Hematopoietic multipotent progenitor cell (in vitro differentiated cells): ENCODE measurements at regions not wholly inside any gene's neighbourhood (a gene's known extent, or its start where the extent isn't known, plus 50 kb on each side); places are given as distances from the start of the nearest gene placed in this dataset. TPM values are rescaled to one million over a fixed set of nuclear protein-coding genes. Genes with fewer than 3 reads are reported as not detected.
"Not testable (repeated sequence)": the region's sequence is repeated elsewhere in the genome, so short reads cannot be mapped to it uniquely, and the experiment has no call there.

Source experiments
- DNase-seq, 3 donors: peaks; one replicate each; pipeline ENCODE4 v3.0.0-alpha.2; 2011 to 2015; ENCODE audit warnings: low read depth in 2 of 3, low spot score in 2 of 3
- small RNA-seq: library from RNA; depleted of rRNA; stranded (forward); fragments of <200 nt; gene quantifications from one replicate; pipeline ENCODE3, GENCODE V24; 2012

GRCh38 chr1:184823080-184823479 is 68.4 kb upstream of the EDEM3 start:
- DNase-seq: no peak

DNA sequence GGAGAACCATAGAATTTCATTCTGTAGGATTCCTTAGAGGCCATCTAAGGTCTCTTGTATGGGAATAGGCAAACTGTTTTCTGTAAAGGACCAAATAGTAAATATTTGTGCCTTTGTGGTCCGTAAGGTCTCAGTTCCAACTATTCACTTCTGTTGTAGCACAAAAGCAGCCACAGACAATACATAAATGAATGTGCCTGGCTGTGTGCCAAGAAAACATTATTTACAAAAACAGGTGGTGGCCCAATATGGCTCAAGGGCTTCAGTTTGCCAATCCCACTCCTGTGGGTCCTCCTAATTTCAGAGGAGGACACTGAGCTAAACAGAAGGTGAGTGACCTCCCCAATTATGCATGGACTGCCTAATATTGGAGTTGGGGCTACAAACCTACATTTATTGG is 67.6 kb upstream of the EDEM3 start:
- DNase-seq: no peak

- no peak for DNase-seq
Observed at GRCh38 chr1:184821658-184822057, 67.0 kb upstream of the EDEM3 start.

DNA sequence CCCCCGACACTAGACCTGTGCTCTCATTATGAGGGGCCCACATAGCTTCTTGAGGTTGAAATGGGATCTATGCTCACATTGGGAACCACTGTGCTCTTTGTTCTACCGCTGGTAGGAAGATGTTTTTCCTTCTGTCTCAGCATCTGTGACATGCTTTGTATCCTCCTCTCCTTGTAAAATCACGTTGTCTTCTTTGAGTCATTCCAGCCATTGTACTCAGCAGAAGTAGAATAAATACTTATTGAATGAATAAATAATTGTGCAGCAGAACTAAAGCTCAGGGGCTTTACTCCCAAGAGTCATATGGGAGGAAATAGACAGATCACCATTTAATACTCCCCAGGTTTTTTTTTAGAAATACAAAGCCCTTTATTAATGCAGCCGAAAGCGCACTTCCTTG is 66.3 kb upstream of the EDEM3 start:
- no peak for DNase-seq

DNA sequence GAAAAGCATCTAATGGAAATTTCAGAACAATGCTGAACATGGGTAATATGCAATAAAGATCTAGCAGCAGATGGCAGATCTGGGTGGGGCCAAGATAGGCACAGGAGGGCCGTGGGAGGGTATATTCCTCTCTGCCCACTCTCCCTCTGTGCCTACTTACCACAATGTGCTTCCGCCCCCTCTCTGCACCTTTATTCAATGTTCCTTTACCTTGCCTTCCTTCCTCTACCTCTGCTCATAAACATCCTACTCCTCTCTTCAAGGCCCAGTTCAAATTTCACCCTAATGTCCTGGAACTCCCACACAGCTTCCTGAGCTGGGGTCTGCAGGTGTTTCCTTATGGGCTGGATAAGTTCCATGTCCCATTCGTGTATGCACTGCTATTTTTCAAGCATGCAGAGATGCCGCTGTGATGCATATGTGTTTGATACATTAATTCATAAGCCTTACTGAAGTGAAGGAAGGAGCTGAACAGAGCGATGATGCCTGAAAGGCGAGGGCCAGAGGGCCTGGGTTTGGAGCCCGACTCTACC is 65.6 kb upstream of the EDEM3 start:
- peak in 1 of 3 donors; percentile 23 for DNase-seq

GRCh38 chr1:184818646-184819045 is 64.0 kb upstream of the EDEM3 start:
- no peak for DNase-seq

DNA sequence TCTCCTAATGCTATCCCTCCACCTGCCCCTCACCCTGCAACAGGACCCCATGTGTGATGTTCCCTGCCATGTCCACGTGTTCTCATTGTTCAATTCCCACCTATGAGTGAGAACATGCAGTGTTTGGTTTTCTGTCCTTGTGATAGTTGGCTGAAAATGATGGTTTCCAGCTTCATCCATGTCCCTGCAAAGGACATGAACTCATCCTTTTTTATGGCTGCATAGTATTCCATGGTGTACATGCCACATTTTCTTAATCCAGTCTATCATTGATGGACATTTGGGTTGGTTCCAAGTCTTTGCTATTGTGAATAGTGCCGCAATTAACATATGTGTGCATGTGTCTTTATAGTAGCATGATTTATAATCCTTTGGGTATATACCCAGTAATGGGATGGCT is 62.3 kb upstream of the EDEM3 start:
- not testable (repeated sequence) for DNase-seq

GRCh38 chr1:184813528-184814089 is 59.0 kb upstream of the EDEM3 start:
- DNase-seq: no peak

DNA sequence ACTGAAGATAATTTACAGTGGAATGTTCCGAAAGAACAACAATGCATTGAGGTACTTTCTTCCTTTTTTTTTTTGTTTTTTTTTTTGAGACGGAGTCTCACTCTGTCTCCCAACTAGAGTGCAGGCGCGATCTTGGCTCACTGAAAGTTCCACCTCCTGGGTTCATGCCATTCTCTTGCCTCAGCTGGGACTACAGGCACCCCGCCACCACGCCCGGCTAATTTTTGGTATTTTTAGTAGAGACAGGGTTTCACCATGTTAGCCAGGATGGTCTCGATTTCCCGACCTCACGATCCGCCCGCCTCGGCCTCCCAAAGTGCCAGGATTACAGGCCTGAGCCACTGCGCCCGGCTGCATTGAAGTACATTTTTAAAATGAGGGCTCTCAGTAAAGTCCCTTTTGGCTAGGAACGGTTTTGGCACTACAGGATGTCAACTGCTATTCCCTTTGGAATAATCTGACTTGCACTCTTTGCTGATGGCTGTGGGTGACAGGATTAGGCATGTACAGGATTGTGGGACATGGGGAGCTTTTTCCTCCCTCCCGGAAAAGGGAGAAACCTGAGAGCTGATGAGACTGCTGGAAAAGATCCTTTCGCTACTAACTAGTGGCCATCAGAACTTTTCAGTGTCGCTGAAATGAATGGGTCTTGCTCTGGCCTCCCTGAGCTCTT is 56.9 kb upstream of the EDEM3 start:
- no peak for DNase-seq

DNA sequence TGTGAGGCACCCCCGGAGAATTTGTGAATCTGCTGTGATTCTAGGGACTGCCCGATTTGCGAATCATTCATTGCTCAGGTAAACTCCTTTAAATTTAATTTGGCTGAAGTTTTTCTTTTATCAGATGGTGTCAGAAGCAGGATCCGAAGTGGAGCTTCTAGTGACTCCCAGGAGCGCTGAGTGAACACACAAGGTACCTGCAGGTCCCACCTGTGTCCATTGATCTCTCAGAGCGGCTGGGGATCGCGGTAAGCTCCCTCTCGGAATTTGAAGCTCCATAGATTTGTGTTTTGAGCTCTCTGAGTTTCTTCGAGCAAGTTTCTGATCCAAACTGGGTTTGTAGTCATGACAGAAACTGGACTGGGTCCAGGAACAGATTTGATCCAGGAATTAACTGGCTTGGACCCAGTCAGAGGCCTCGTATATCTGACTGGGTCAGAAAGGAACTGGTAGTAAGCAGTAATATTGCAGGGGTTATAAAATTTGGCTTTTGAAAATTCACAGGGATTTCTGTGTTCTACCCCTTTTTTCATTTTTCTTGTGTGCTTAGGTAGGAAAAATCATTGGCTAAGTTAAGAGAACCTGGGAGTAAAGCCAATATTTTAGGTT is 56.2 kb upstream of the EDEM3 start:
- DNase-seq: no peak

DNA sequence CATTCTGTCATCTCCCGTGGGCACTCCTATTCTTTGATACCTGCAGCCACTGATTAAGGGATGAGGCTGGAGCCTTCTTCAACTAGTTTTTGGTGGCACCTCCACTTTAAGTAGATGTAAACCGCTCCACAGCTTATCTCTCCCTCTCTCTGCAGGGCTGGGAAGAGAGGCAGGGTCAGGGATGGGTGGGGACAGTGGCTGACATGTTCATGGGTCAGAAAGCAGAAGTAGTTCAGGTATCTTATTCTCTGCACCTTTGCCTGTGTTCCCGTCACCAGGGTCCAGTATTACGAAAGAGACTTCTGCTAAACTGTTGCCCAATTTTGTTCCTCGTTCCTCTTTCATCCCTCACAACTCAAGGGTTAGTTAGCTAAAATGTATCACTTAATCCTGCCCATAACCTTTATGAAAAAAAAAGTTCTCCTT is 51.7 kb upstream of the EDEM3 start:
- DNase-seq: peak in 2 of 3 donors; percentile 61 to 67

DNA sequence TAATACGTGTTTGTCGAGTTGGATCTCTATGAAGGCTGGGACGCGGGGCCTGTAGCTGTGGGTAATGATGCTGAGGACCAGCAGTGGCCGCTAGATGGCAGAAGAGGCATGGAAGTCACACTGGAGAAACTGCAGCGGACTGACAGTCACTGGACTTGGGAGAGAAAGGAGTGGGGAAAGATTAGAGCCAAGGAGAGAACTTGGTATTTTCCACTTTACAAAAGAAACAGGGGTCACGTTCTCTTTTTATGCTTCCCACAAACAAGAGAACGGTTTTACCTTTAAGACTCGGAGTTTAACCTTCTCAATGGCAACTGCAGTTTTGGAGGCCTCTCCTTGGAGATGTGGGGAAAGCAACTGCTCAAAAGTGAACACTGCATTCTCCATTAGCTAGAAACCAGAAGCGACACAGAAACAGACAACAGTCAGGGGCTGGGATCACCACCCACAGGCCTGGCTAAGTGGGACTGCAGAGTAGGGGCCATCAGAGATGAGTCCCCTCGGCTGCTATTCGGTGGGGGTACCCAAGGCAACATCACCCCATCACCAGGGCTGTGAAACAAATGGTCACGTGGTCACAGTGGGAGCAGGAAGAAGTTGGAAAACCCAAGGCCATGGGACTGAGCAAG is 51.1 kb upstream of the EDEM3 start:
- DNase-seq: peak; percentile 70 to 86 (median 83)

Small RNA genes in the stretch of these regions (small RNA-seq; reads per million reads assigned to genes)
- gene RNU7-13P: not detected
